ENCODE measurements at regions not wholly inside any gene's neighbourhood (a gene's known extent, or its start where the extent isn't known, plus 50 kb on each side); places are given as distances from the start of the nearest gene placed in this dataset.

DNA sequence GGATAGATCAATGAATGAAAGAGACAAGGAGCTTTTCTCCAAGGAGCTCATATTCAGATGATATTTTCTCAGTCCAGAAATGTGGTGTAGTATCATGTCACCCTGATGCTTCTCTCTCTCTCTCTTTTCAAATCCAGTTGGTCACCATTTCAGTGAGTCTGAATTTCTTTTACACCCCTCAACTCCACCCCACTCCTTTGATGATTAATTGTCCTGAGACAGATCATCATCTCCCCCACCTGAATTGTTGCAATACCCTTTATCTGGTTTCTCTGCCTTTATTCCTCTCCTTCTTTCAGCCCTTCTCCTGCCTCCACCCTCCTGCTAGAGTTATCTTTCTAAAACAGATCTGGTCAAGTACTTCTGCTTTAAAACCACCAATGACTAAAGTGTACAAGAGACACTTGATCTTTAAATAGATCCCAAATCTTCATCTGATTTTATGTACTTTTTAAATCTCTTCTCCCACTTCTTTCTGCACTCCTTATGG lies 299.8 kb downstream of the KLF5 start:
- no peak for DNase-seq (ENCODE audit: low read depth in 2 of 2)

DNA sequence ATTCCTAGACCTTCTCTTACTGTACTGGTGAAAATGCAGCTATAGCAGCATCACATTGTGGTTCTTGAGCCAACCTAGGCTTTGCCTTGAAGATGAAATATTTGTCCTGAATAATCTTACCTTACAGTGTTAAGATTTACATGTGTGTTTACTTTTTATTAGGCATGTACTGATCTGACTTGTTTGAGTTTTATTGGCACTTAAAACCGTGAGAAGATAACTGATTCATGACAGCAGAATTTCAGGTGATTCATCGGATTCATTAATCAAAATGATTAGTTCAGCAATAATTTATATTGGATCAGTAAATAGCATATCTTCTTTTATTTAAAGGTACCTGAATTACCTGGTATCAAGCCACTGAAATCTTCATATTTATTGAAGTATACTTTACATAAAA lies 296.3 kb downstream of the KLF5 start:
- DNase-seq (ENCODE audit: low read depth in 2 of 2): no peak

DNA sequence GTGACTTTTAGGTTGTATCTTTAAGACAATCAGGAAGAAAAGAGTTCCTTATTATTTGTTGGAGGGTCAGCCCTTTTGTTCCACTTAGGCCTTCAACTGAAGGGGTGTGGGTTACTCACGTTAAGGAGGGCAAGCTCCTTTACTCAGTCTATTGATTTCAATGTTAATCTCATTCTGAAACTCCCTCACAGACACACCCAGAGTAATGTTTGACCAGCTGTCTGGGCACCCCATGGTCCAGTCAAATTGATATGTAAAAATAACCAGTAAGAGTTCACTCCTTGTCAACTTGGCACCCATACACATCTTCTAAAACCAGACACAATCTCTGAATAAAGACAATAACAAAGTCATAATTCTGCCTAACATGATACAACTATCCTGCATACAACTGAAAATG lies 292.9 kb downstream of the KLF5 start:
- DNase-seq (ENCODE audit: low read depth in 2 of 2): no peak

DNA sequence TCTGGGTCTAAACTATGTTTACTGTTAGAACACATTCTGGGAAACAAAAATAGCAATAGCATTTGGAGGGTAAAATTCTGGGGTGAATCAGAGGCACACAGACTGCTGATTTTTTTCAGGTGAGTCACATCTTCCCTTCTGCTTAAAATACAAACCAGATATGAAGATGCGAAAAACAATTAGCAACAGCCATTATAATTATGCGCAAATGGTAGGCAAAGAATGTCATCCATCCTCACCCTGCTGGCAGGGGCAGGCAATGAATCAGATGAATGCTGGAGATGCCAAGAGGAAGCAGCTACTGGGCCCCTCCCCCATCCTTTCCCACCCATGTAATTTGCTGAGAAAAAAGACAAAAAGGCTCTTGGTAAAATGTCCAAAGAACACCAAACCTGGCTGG lies 282.9 kb downstream of the KLF5 start:
- no peak for DNase-seq (ENCODE audit: low read depth in 2 of 2)

DNA sequence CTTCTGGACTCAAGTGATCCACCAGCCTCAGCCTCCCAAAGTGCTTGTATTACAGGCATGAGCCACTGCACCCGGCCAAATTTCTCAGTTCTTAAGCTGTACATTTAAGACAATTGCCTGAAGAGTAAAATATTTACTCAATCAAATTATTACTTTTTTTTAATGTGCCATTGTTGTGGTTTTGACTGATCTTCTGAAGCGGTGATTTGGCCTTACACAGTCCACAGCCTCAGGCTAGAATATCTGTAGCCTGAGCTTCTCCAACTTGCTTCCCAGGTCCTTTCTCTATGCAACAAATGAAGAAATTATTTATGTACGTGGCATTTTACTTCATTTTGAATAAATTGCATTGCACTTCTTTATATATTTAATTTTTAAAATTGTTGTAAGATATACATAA lies 281.3 kb downstream of the KLF5 start:
- no peak for DNase-seq (ENCODE audit: low read depth in 2 of 2)

DNA sequence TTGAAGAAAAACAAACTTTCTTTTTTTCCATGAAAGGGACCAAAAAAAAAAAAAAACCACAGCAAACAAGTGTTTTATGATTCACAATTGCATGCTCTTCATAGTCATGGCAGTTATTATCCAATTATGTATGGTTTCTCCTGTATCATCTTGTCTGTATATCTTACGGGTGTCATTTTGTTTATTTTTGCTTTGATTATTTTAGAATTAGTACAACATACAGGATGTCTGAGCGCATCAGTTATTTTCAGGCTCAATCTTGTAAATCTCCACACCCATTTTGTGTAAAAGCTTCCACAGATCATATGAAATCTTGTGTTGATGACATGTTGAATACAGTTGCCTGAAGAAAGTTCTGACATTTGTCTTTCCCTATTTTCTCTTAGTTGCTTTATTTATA lies 280.3 kb downstream of the KLF5 start:
- no peak for DNase-seq (ENCODE audit: low read depth in 2 of 2)

DNA sequence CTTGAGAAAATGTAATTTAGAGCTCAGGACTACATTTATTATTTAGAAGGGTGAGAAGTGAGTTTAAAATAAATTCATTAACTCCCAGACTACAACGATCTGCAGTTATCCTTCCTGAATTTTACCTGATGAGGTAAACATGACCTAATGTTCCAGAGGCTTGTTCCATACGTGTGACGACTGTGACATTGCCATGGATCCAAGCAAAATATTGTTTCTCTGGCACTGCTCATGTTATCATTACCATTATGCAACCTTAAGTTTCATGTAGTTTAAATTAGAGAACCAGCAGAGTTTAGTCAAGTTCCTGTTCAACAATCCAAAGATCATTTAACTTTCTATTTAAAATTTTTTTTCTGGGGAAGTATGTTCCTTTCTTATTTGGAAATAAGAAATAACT lies 279.6 kb downstream of the KLF5 start:
- no peak for DNase-seq (ENCODE audit: low read depth in 2 of 2)

DNA sequence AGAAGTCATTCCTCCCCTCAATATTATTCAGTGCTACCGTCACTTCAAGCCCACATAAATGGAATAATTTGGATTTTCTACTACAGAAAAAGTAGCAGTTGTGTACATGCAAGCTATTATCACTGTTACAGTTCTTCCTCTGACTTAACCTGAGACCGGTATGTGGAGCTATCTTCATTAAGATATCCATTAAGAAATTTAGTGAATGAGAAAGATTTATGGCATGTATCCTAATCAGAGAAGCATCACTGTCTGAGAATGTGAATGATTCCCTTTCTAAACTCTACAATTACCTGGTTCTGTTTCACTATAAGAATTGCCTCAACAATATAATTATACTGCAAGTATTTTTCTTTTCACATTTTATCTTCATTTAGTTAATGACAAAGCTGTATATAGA lies 278.7 kb downstream of the KLF5 start:
- DNase-seq (ENCODE audit: low read depth in 2 of 2): no peak

DNA sequence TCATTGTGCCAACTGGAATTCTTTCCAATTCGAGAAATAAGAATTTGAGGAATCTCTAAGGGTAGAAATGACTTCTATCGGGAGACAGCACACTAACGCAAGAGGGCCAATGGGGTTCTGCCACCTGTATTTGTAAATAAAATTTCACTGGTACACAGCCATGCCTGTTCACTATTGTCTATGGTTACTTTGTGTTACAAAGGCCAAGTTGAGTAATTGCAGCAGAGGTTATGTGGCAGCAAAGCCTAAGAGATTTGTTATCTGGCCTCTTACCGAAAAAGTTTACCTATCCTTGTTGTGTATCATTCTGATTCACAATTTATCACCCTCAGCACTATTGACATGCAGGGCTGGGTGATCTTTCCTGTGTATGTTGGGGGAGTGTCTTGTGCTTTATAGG lies 278.0 kb downstream of the KLF5 start:
- DNase-seq (ENCODE audit: low read depth in 2 of 2): no peak

DNA sequence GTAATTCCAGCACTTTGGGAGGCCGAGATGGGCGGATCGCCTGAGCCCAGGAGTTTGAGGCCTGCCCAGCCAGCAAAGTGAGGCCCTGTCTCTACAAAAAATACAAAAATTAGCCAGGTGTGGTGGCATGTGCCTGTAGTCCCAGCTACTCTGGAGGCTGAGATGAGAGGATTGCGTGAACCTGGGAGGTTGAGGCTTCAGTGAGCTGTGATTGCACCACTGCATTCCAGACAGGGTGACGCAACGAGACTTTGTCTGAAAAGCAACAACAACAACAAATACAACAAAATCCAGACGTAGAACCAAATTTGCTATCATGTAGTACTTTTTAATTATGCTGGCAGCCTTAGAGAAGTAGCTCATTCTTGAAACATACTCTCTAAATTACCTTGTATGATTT lies 277.1 kb downstream of the KLF5 start:
- DNase-seq (ENCODE audit: low read depth in 2 of 2): no peak

DNA sequence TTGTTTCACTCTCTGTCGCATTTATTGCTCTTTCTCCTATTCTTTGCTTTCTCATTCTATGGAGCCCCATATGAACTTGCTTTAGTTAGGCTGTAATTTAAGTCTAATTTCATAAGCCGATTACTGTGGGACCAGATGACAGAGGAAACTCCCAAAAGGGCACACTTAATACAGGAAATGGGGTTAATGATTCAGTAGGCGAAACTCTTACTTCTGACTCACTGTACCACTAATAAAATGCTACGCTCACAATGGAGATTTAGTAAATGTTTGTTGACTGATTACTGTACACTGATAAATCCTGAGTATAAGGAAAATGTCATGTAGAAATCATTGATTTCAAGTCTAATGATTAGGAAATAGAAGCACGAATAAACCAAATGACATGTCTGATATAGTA lies 276.4 kb downstream of the KLF5 start:
- no peak for DNase-seq (ENCODE audit: low read depth in 2 of 2)

DNA sequence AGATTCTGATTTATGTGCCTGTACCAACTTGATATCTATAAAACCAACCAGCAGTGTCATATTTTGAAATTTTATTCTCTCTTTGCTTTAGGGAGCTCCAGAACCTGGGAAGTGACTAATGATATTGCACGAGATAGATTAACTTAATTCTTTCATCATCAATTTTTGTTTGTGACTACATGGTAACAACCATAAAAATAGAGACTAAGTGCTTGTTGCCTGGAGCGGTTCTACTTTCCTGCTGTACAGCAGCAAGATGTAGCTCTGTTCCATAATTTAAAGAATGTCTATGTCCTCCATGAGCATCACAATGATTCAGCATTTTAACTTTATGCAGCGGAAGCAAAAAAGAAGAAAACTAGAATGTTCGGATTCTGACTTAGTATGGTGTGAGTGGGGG lies 275.6 kb downstream of the KLF5 start:
- no peak for DNase-seq (ENCODE audit: low read depth in 2 of 2)

DNA sequence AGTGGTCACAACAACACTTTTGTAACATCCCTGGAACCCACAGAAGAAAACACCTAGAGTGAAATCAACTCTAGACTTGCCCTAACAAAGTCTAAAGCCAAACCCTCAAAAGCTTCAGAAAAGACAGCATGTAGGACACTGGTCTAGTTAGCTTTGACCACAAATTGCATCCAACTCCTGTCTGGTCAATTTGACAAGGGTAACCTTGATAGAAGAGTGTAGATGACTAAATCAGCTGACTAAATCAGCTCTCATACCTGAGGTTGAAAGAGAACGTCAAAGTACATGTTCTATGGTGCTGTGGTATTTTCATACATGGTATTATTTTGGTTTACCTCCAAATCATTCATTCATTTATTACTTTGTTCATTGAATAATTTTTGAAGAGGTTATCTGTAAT lies 272.8 kb downstream of the KLF5 start:
- DNase-seq (ENCODE audit: low read depth in 2 of 2): no peak

DNA sequence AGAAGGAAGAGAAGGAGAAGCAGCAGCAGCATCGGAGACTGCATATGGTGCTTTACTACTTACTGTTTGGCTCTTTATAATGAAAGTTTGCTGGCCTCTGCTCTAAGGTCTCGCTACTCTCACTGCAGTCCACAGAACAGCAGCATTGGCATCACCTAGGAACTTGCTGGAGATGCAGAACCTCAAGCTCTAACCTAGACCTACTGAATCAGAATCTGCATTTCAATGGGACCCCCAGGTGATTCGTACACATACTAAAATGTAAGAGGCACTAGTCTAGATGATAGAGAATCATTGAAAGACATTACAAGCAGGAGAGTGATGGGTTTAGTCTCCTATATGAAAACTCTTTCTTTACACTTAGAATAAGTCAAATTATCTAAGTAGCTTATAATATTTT lies 270.6 kb downstream of the KLF5 start:
- no peak for DNase-seq (ENCODE audit: low read depth in 2 of 2)

DNA sequence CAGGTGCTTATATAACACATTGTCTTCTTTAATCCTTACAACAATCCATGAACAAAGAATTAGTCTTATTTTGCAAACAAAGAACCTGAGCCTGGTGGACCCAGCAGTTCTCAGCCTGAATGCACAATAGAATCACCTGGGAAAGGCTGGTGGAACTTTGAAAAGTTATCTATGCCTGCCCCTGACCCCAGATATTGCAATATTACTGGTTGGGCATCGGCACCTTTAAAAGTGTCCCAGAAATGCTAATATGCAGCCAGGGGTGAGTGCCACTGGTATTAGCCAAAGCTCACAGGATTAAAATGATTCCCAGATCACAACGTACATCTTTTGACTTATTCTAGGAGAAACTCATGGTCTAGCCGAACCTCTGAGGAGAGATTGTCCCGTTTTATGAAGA lies 268.8 kb downstream of the KLF5 start:
- DNase-seq (ENCODE audit: low read depth in 2 of 2): no peak

DNA sequence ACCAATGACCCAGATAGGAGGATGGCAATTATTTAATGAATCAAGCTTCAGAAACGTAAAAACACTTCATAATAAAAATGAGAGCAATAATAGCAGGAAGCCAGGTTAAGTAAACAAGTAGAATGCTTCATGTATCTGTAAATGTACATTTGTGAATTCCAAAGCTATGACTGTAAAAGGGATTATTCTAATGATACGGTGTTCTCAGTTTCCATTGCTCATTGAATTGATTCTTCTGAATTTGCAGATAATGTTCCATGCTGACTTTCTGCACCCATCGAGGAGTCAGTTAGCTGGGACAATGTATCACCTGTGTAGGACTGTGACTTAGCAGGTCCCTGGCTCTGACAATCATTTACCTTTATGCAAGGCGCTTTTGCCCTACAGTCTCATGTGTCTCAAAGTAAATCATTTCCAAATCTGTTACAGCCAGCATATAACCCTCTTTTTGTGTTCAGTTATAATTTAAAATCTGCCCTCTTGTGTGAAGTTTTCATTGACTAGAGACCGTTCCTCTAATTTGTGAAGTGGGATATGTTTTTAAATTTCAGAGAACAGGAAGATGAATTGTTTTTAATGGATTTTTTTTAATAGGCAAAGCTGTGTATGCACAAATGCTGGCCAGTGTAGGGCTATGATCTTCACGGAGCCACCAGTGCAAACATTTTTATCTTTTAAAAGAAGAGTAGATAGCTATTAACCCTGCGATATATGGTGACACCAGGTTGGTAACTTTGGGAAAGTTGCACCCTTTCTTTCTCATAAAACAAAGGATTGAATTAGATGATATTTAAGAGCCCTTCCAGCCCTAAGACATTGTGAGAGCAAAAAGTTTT lies 267.1 kb downstream of the KLF5 start:
- DNase-seq (ENCODE audit: low read depth in 2 of 2): no peak

DNA sequence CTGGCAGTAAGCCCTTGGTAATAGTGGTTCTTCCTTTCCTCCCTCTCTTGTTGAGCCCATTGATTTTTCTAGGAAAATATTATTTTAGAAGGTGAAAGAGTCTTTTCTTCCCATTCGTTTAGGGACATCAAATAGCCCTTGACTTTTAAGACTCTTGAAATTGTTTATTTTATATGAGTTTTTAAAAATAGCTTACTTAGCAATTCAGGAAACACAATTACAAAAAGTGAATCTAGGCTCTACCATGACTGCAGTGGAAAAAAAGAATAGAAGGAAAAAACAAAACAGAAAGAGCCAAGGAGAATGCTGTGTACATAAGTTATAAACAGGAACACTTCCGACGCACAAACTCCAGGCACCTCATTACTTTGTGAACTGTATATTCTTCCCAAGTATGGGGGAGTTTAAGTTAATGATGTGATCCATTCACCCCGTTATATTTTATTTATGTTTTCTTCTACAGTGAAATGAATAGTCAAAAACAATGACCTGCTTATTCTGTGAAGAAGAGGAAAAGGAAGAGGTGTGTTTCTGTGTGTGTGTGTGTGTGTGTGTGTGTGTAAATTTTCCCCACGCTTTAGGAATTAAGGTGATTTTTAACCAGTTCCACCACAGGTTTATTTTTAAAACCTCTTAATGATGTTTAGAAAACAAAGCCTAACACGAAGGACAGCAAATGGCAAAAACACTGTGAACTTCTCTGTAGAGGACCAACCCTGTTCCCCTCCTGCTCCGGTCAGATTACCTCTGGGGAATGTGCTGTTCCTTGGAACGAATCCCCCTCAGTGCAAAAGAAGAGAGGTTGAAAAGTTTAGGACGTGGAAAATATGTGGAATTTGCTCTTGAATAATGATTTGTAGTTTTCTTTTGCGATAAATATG lies 266.3 kb downstream of the KLF5 start:
- DNase-seq (ENCODE audit: low read depth in 2 of 2): no peak

DNA sequence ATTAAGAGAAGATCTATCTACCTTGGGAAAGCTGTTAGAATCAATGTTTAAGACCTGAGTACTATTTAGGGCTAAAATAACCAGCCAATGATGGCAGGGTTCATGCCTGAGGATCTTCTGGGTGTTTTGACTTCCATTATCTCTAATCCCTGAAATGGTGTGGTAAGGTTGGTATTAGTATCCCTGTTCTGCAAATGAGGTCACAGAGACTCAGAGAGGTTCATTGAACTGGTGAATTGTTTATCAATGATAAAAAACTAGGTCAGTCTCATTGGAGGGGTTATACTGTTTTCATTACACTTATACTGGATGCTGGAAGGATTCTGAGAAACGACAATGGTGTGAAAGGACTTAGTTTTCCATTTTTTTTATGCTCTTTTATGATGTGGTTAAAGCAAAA lies 264.8 kb downstream of the KLF5 start:
- DNase-seq (ENCODE audit: low read depth in 2 of 2): no peak

DNA sequence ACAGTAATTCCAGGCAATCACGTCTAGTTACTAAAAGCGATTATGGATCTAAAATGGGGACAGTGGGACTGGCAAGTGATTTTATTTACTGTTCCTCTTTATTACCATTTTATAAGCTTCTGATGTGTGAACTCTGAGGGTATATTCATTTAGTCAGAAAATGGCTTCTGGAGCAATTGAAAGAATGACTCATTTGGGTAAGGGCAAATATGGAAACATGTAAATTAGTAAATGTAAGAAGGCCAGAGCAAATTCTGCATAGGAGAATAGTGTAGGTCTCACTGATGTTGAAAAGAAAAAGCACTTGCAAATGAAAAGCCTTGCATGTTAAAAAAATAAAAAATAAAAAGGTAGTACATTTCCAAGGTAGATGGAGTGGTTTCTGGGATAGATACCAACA lies 262.2 kb downstream of the KLF5 start:
- DNase-seq (ENCODE audit: low read depth in 2 of 2): no peak

DNA sequence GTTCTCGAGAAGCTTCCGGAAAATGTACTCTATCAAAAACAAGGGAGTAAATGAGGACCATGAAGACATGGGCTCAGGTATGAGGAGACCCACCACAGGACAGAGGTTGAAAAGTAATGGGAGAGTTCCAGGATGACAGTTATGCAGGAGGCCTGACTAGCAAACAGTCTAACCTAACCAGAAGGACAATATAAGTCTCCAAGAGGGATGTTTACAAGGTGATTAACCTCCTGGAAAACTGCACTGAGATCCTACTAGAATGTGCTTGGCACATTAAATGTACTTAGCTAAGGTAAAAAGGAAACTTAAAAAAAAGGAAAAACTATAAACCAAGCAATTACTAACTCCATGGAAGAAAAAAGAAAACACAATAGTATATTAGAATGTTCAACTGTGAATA lies 258.3 kb downstream of the KLF5 start:
- DNase-seq (ENCODE audit: low read depth in 2 of 2): no peak

DNA sequence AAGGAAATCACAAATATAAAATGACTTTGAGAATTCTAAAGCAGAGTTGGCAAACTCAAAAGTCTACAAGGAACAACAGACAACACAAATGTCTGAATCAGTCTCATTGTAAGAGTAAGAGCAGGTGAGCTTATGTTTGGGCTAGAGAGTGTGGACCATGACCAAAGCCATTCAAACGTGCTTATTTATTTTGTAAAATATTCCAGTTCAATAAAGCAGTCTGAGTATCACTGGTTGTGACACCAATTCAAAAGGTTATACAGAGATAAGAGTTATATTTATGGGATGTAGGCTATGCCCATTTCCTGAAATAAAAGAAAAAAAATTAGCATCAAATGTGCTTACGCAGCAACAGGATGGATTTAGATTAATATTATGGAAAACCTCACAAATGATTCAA lies 251.6 kb downstream of the KLF5 start:
- no peak for DNase-seq (ENCODE audit: low read depth in 2 of 2)

DNA sequence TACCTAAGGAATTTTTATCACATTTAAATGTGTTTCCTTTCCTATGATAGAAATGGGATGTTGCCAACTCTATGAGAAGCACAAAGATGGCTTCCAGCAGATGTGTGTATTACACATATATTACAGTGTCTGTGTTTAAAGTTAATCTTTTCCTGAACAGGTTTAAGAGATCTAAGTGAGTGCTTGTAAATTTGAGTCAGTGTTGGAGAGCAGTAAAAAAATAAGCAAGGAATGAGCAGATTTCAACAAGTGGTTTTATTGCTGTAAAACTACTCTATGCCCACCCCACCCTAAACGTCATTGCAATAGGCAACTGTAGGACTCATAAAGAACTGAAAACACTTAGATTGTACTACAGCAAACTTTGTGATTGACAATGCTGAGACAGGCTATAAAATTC lies 248.7 kb downstream of the KLF5 start:
- no peak for DNase-seq (ENCODE audit: low read depth in 2 of 2)

DNA sequence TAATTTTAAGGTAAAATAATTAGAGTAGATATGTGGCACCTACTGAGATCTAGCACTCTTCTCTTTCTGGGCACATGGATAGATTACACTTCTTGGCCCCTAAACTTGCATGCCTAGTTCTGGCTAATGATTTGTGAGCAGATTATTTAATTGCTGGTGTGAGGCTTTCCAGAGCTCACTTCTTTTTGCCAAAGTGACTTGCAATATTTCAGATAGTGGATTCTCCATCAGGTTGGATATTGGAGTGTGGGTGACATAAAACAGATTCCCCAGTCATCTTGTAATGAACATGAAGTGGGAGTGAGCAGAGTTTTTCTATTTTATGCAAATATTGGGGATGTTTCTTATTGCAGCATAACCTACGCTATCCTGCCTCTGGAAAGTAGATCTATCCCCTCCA lies 247.9 kb downstream of the KLF5 start:
- DNase-seq (ENCODE audit: low read depth in 2 of 2): no peak

Measured in stimulated activated CD4-positive, alpha-beta T cell treated with anti-CD3 and anti-CD28 coated beads, Interleukin-15, amount 100 ng/mL, for 48 hours (primary cell).